Neural cell (in vitro differentiated cells): ENCODE measurements at regions not wholly inside any gene's neighbourhood (a gene's known extent, or its start where the extent isn't known, plus 50 kb on each side); places are given as distances from the start of the nearest gene placed in this dataset.

Experiments
- H2AFZ ChIP-seq: fragments of 200-600, 300-800 bp; sonication (generic), shearing (Covaris generic); 2 replicates; pipeline ENCODE4 v1.6.0; 2014; ENCODE audit warnings: low read depth, mild to moderate bottlenecking, antibody characterized with exemption, low read length, moderate library complexity
- H3F3A ChIP-seq: fragments of 200-600 bp; shearing (Covaris generic); 2 replicates; pipeline ENCODE4 v1.6.1; 2016; ENCODE audit warnings: mild to moderate bottlenecking, moderate library complexity, mixed read lengths, antibody characterized with exemption, low read length; ENCODE audit not compliant: insufficient read depth, poor library complexity, severe bottlenecking
- H3K27ac ChIP-seq: fragments of 200-600, 300-800 bp; sonication (generic), shearing (Covaris generic); 2 replicates; pipeline ENCODE4 v1.5.1; 2014; ENCODE audit warnings: mild to moderate bottlenecking, low read length, moderate library complexity
- H3K27me3 ChIP-seq: fragments of 300-800, 200-600 bp; sonication (generic), shearing (Covaris generic); 2 replicates; pipeline ENCODE4 v1.6.0; 2014; ENCODE audit warnings: mild to moderate bottlenecking, low read depth, low read length, moderate library complexity; ENCODE audit not compliant: insufficient read depth
- H3K36me3 ChIP-seq: fragments of 300-800, 200-600 bp; sonication (generic), shearing (Covaris generic); 2 replicates; pipeline ENCODE4 v1.5.1; 2014; ENCODE audit warnings: mild to moderate bottlenecking, antibody characterized with exemption, low read length, moderate library complexity; ENCODE audit not compliant: insufficient read depth
- H3K4me2 ChIP-seq: fragments of 300-800, 200-600 bp; sonication (generic), shearing (Covaris generic); 2 replicates; pipeline ENCODE4 v1.6.0; 2014; ENCODE audit warnings: mild to moderate bottlenecking, low read length
- H3K4me3 ChIP-seq: fragments of 300-800, 200-600 bp; sonication (generic), shearing (Covaris generic); 2 replicates; pipeline ENCODE4 v1.5.1; 2014; ENCODE audit warnings: mild to moderate bottlenecking, low read length, moderate library complexity
- H3K79me2 ChIP-seq: fragments of 200-600 bp; shearing (Covaris generic); replicated peaks from 2 replicates; pipeline ENCODE4 v1.6.0; 2014; ENCODE audit warnings: mild to moderate bottlenecking, low read length, moderate library complexity; ENCODE audit not compliant: insufficient read depth
- H3K9ac ChIP-seq: fragments of 300-800, 200-600 bp; sonication (generic), shearing (Covaris generic); 2 replicates; pipeline ENCODE4 v1.6.1; 2016; ENCODE audit warnings: mild to moderate bottlenecking, low read length, mixed read lengths
- H3K9me2 ChIP-seq: fragments of 200-600 bp; shearing (Covaris generic); 2 replicates; pipeline ENCODE4 v1.6.1; 2016; ENCODE audit warnings: mild to moderate bottlenecking, low read length, mixed read lengths; ENCODE audit not compliant: insufficient read depth
- H3K9me3 ChIP-seq: fragments of 200-600, 300-800 bp; sonication (generic), shearing (Covaris generic); 2 replicates; pipeline ENCODE4 v1.6.1; 2016; ENCODE audit warnings: mild to moderate bottlenecking, mixed run types, low read length, moderate library complexity, mixed read lengths
- H4K20me1 ChIP-seq: fragments of 200-600 bp; shearing (Covaris generic); 2 replicates; pipeline ENCODE4 v1.6.1; 2016; ENCODE audit warnings: mild to moderate bottlenecking, mixed run types; ENCODE audit not compliant: insufficient read depth
- CTCF ChIP-seq: fragments of 450-650 bp; IDR thresholded peaks from 2 replicates; pipeline ENCODE4 v1.5.1; 2014; ENCODE audit warnings: antibody characterized with exemption, mild to moderate bottlenecking, moderate library complexity; ENCODE audit not compliant: poor library complexity, severe bottlenecking
- EP300 ChIP-seq: fragments of 450-650 bp; conservative IDR thresholded peaks from 2 replicates; pipeline ENCODE4 v1.6.1; 2014; ENCODE audit warnings: antibody characterized with exemption, mild to moderate bottlenecking, moderate library complexity; ENCODE audit not compliant: poor library complexity, severe bottlenecking
- EZH2 ChIP-seq: fragments of 200-600, 300-800 bp; shearing (Covaris generic), sonication (generic); IDR thresholded peaks from 2 replicates; pipeline ENCODE4 v1.6.1; 2014; ENCODE audit warnings: antibody characterized with exemption, low read length, borderline replicate concordance, mild to moderate bottlenecking; ENCODE audit not compliant: insufficient read depth, poor library complexity, severe bottlenecking
- MXI1 ChIP-seq: fragments of 450-650 bp; conservative IDR thresholded peaks from 2 replicates; pipeline ENCODE4 v1.6.1; 2014; ENCODE audit warnings: antibody characterized with exemption, mild to moderate bottlenecking; ENCODE audit not compliant: poor library complexity, severe bottlenecking
- POLR2AphosphoS5 ChIP-seq: IDR thresholded peaks from 2 replicates; pipeline ENCODE4 v1.6.1; 2012
- RAD21 ChIP-seq: fragments of 450-650 bp; conservative IDR thresholded peaks from 2 replicates; pipeline ENCODE4 v1.6.1; 2014; ENCODE audit warnings: antibody characterized with exemption, mild to moderate bottlenecking, moderate library complexity
- REST ChIP-seq: IDR thresholded peaks from 2 replicates; pipeline ENCODE4 v1.6.1; 2012; ENCODE audit warnings: borderline replicate concordance
- SMC3 ChIP-seq: fragments of 450-650 bp; conservative IDR thresholded peaks from 2 replicates; pipeline ENCODE4 v1.6.1; 2014; ENCODE audit warnings: antibody characterized with exemption, mild to moderate bottlenecking, moderate library complexity; ENCODE audit not compliant: poor library complexity
- TAF1 ChIP-seq: IDR thresholded peaks from 2 replicates; pipeline ENCODE4 v1.6.1; 2012; ENCODE audit warnings: low read depth

- Histone ChIP-seq H3K36me3 (no peaks in the 10 kb centered on the region), H3K9ac (no peak overlapping the region), H3K4me3 (no peak overlapping the region), H3K27ac (no peak overlapping the region), H2AFZ (no peak overlapping the region), H3K4me2 (no peak overlapping the region), H4K20me1 (no peaks in the 10 kb centered on the region), H3K9me2 (no peaks in the 10 kb centered on the region), H3K79me2 (no peaks in the 10 kb centered on the region), H3K9me3 (no peaks in the 10 kb centered on the region), H3K27me3 (no peaks in the 10 kb centered on the region), H3F3A (no peaks in the 10 kb centered on the region)
- no peak for TF ChIP-seq MXI1
- no peak for TF ChIP-seq EP300
- no peak for TF ChIP-seq REST
These were observed 1041.8 kb downstream of the GATA3 start for GRCh38 chr10:9096288-9096687.

GRCh38 chr10:9097206-9097990 lies 1042.9 kb downstream of the GATA3 start:
- no peak overlapping the region for H3K4me3 ChIP-seq
- no peaks in the 10 kb centered on the region for H3F3A ChIP-seq
- H4K20me1 ChIP-seq: no peaks in the 10 kb centered on the region
- H3K9me3 ChIP-seq: no peaks in the 10 kb centered on the region
- no peak overlapping the region for H3K4me2 ChIP-seq
- no peaks in the 10 kb centered on the region for H3K79me2 ChIP-seq
- TF ChIP-seq RAD21 (no peak), CTCF (no peak), EZH2 (no peak), TAF1 (no peak), EP300 (no peak), MXI1 (no peak), SMC3 (no peak), REST (no peak), POLR2AphosphoS5 (no peak)
- H3K9ac ChIP-seq: no peak overlapping the region
- H3K27me3 ChIP-seq: no peaks in the 10 kb centered on the region
- H2AFZ ChIP-seq: no peak overlapping the region
- H3K36me3 ChIP-seq: no peaks in the 10 kb centered on the region
- no peak overlapping the region for H3K27ac ChIP-seq
- H3K9me2 ChIP-seq: no peaks in the 10 kb centered on the region
